HCT116 (cell line): ENCODE measurements at regions not wholly inside any gene's neighbourhood (a gene's known extent, or its start where the extent isn't known, plus 50 kb on each side); places are given as distances from the start of the nearest gene placed in this dataset.

Experiments
- ATAC-seq: fragments of 200-7000 bp; cut with Tn5 transposase; 2 replicates; pipeline ENCODE4 v1.9.1; 2020; ENCODE audit warnings: mild to moderate bottlenecking, moderate library complexity
- BruUV-seq: library from RNA; stranded (reverse); fragments of 400-500 nt; replicated peaks from 2 replicates; lab custom pipeline; 2021; lab: Mats Ljungman, UMichigan
- CTCF ChIA-PET: fragments of 300-600 bp; sonication (Branson Sonifier 250); formaldehyde crosslinking; loops from one replicate; lab custom pipeline; 2021; ENCODE audit warnings: antibody characterized with exemption; lab: Charles Lee
- POLR2A ChIA-PET: fragments of 300-600, 350-600 bp; sonication (Branson Sonifier 250); formaldehyde crosslinking; loops from one replicate; lab custom pipeline; 2021; ENCODE audit warnings: antibody characterized with exemption; lab: Charles Lee
- RAD21 ChIA-PET, 2 experiments: fragments of 300-600 bp; sonication (Branson Sonifier 250); formaldehyde crosslinking; loops; one replicate each; lab custom pipeline; 2023; ENCODE audit warnings: low total read pairs in 2 of 2; ENCODE audit not compliant: uncharacterized antibody in 2 of 2, unreplicated experiment in 2 of 2, low non-redundant PET in 1 of 2; lab: Charles Lee
- DNase-seq: peaks from one replicate; pipeline ENCODE4 v3.0.0-alpha.2; 2010; ENCODE audit warnings: low read depth, low spot score
- H2AFZ ChIP-seq: fragments of 200-600 bp; shearing (Covaris generic), sonication (generic); 2 replicates; pipeline ENCODE4 v1.6.1; 2017; ENCODE audit warnings: low read depth, mixed run types, mixed read lengths, antibody characterized with exemption, low read length; ENCODE audit not compliant: poor library complexity, severe bottlenecking
- H3K27ac ChIP-seq: 2 replicates; pipeline ENCODE4 v1.5.1; 2012; ENCODE audit warnings: low read depth, low read length
- H3K27me3 ChIP-seq: fragments of 200-600 bp; sonication (generic); 2 replicates; pipeline ENCODE4 v1.6.1; 2016; ENCODE audit warnings: mixed run types, low read length, mixed read lengths; ENCODE audit not compliant: insufficient read depth
- H3K36me3 ChIP-seq, 2 experiments: fragments of 200-500 bp in 1 of 2; fragments of 200-600 bp in 1 of 2; sonication (Bioruptor generic) in 1 of 2; sonication (generic) in 1 of 2; 2 replicates each; pipeline versions ENCODE4 v1.5.1 to v1.6.1; 2014 to 2016; ENCODE audit warnings: low read length in 2 of 2, inconsistent platforms in 1 of 2, mixed read lengths in 1 of 2, mixed run types in 1 of 2; ENCODE audit not compliant: insufficient read depth in 2 of 2, control insufficient read depth in 1 of 2
- H3K4me1 ChIP-seq, 2 experiments: fragments of 200-600 bp in 1 of 2; sonication (generic) in 1 of 2; 2 replicates each; pipeline versions ENCODE4 v1.5.1 to v1.6.1; 2012 to 2017; ENCODE audit warnings: low read length in 2 of 2, inconsistent platforms in 1 of 2, mild to moderate bottlenecking in 1 of 2, mixed read lengths in 1 of 2, mixed run types in 1 of 2, moderate library complexity in 1 of 2; ENCODE audit not compliant: insufficient read depth in 2 of 2, control insufficient read depth in 1 of 2
- H3K4me2 ChIP-seq: fragments of 200-600 bp; sonication (generic); 2 replicates; pipeline ENCODE4 v1.6.1; 2017; ENCODE audit warnings: mixed run types, low read length, mixed read lengths
- H3K4me3 ChIP-seq, 2 experiments: fragments of 200-600 bp in 1 of 2; sonication (generic) in 1 of 2; replicated peaks in 1 of 2; 2 replicates each; pipeline ENCODE4 v1.5.1; 2011 to 2016; ENCODE audit warnings: low read length in 2 of 2, control low read depth in 1 of 2, low read depth in 1 of 2, mild to moderate bottlenecking in 1 of 2, mixed read lengths in 1 of 2, mixed run types in 1 of 2
- H3K79me2 ChIP-seq: fragments of 200-600 bp; sonication (generic); 2 replicates; pipeline ENCODE4 v1.6.1; 2017; ENCODE audit warnings: mild to moderate bottlenecking, mixed run types, low read length, moderate library complexity, mixed read lengths; ENCODE audit not compliant: insufficient read depth
- H3K9ac ChIP-seq: fragments of 200-600 bp; sonication (generic); 2 replicates; pipeline ENCODE4 v1.6.1; 2016; ENCODE audit warnings: low read length, mixed read lengths
- H3K9me2 ChIP-seq: fragments of 200-600 bp; sonication (generic), shearing (Covaris generic); 2 replicates; pipeline ENCODE4 v1.6.1; 2017; ENCODE audit warnings: mixed run types, mild to moderate bottlenecking, moderate library complexity; ENCODE audit not compliant: insufficient read depth
- H3K9me3 ChIP-seq, 2 experiments: fragments of 200-500 bp in 1 of 2; fragments of 200-600 bp in 1 of 2; sonication (Bioruptor generic) in 1 of 2; sonication (generic) in 1 of 2; 2 replicates each; pipeline ENCODE4 v1.6.1; 2014 to 2017; ENCODE audit warnings: low read length in 2 of 2, mixed read lengths in 2 of 2, inconsistent platforms in 1 of 2, low read depth in 1 of 2, mild to moderate bottlenecking in 1 of 2, mixed run types in 1 of 2, moderate library complexity in 1 of 2; ENCODE audit not compliant: control insufficient read depth in 1 of 2, insufficient read depth in 1 of 2
- H4K20me1 ChIP-seq: fragments of 200-600 bp; sonication (generic), shearing (Covaris generic); 2 replicates; pipeline ENCODE4 v1.6.1; 2017; ENCODE audit warnings: mixed run types, mild to moderate bottlenecking, moderate library complexity; ENCODE audit not compliant: insufficient read depth
- CBX3 ChIP-seq: IDR thresholded peaks from 2 replicates; pipeline ENCODE4 v1.6.1; 2012; ENCODE audit warnings: low read depth
- CEBPB ChIP-seq: IDR thresholded peaks from 2 replicates; pipeline ENCODE4 v1.6.1; 2012; ENCODE audit warnings: low read depth
- EGR1 ChIP-seq: IDR thresholded peaks from 2 replicates; pipeline ENCODE4 v1.6.1; 2012; ENCODE audit warnings: low read depth
- ELF1 ChIP-seq: IDR thresholded peaks from 2 replicates; pipeline ENCODE4 v1.6.1; 2012; ENCODE audit warnings: low read depth, borderline replicate concordance
- EZH2 ChIP-seq: fragments of 200-600 bp; sonication (generic); IDR thresholded peaks from 2 replicates; pipeline ENCODE4 v1.6.1; 2017; ENCODE audit warnings: antibody characterized with exemption, mixed run types
- EZH2phosphoT487 ChIP-seq: fragments of 200-600 bp; IDR thresholded peaks from 2 replicates; pipeline ENCODE4 v1.6.1; 2018; ENCODE audit warnings: antibody characterized with exemption, borderline replicate concordance
- FOSL1 ChIP-seq: IDR thresholded peaks from 2 replicates; pipeline ENCODE4 v1.6.1; 2012; ENCODE audit warnings: low read depth
- JUND ChIP-seq: IDR thresholded peaks from 2 replicates; pipeline ENCODE4 v1.6.1; 2012
- POLR2AphosphoS5 ChIP-seq: IDR thresholded peaks from 2 replicates; pipeline ENCODE4 v1.6.1; 2011; ENCODE audit warnings: mild to moderate bottlenecking, low read depth, low read length, moderate library complexity
- RAD21 ChIP-seq: IDR thresholded peaks from 2 replicates; pipeline ENCODE4 v1.6.1; 2012; ENCODE audit warnings: low read depth, mild to moderate bottlenecking
- SIN3A ChIP-seq: IDR thresholded peaks from 2 replicates; pipeline ENCODE4 v1.6.1; 2012; ENCODE audit warnings: low read depth
- SP1 ChIP-seq: IDR thresholded peaks from 2 replicates; pipeline ENCODE4 v1.6.1; 2012; ENCODE audit warnings: low read depth
- YY1 ChIP-seq: IDR thresholded peaks from 2 replicates; pipeline ENCODE4 v1.6.1; 2011; ENCODE audit warnings: low read length, low read depth, moderate library complexity, mild to moderate bottlenecking; ENCODE audit not compliant: insufficient replicate concordance; ENCODE audit errors: extremely low read depth
- ZFX ChIP-seq: fragments of 450-650 bp; IDR thresholded peaks from 2 replicates; pipeline ENCODE4 v1.6.1; 2017
- intact Hi-C: fragments of 100-400 bp; cut with micrococcal nuclease; formaldehyde crosslinking; loops from 2 replicates; pipeline ENCODE4 v1.10.0; 2022
- TF ChIP-seq, protein P1 (sequence below): IDR thresholded peaks from 2 replicates; pipeline ENCODE4 v1.6.1; 2012
- TF ChIP-seq, protein P2 (sequence below): IDR thresholded peaks from 2 replicates; pipeline ENCODE4 v1.6.1; 2012; ENCODE audit warnings: low read depth
- TF ChIP-seq, protein P3 (sequence below): IDR thresholded peaks from 2 replicates; pipeline ENCODE4 v1.6.1; 2011; ENCODE audit warnings: mild to moderate bottlenecking, low read length, moderate library complexity; ENCODE audit not compliant: insufficient replicate concordance; ENCODE audit errors: extremely low read depth
- TF ChIP-seq, protein P4 (sequence below): IDR thresholded peaks from 2 replicates; pipeline ENCODE4 v1.6.1; 2012
- TF ChIP-seq, protein P5 (sequence below), 3 experiments: fragments of 200-600 bp in 1 of 3; sonication (generic) in 1 of 3; IDR thresholded peaks in 2 of 3; conservative IDR thresholded peaks in 1 of 3; 2 replicates each; pipeline ENCODE4 v1.5.1; 2012 to 2017; ENCODE audit warnings: low read depth in 2 of 3, low read length in 2 of 3, antibody characterized with exemption in 1 of 3, borderline replicate concordance in 1 of 3, control low read depth in 1 of 3, mild to moderate bottlenecking in 1 of 3, mixed read lengths in 1 of 3, mixed run types in 1 of 3, moderate library complexity in 1 of 3; ENCODE audit not compliant: insufficient read depth in 1 of 3

DNA sequence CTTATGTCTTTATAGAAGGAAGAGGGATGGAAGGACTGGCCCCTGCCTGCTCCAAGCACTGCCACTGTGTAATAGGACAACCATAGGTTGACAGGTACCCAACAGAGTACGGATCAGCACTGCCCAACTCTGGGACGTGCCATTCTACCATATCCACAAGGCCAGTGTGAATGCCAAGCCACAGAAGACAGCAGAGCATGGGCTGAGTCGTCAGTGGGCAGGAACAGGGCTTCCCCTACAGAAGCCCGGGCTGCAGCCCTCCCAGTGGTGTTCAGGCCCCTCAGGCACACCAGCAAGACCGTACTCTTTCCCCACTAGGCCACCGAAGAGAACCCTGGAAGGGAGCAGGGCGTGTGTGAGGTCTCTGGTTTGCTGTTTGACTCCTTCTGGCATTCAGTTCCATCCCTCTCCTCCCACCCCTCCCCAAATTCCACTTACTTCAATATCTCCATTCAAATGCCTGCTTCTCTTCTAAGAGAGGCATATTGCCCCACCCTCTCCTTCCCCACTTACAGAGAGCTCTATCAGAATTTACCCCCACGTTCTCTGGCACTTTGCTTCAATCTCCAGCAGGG, 209.4 kb downstream of the FOXO1 start:
- Histone ChIP-seq H2AFZ (no peak overlapping the region), H3K4me3 (no peak overlapping the region), H3K9me3 (no peaks in the 10 kb centered on the region), H3K9me2 (no peaks in the 10 kb centered on the region), H3K9ac (no peak overlapping the region), H3K4me1 (peaks cover 4 to 11% of the 10 kb centered on the region in 2 experiments; a peak in 3 of 4 replicates), H3K27ac (no peak overlapping the region), H3K36me3 (no peaks in the 10 kb centered on the region), H3K79me2 (no peaks in the 10 kb centered on the region), H4K20me1 (no peaks in the 10 kb centered on the region), H3K27me3 (no peaks in the 10 kb centered on the region), H3K4me2 (no peak overlapping the region)
- ATAC-seq (no peak), DNase-seq (no peak)
- ChIA-PET POLR2A (no interaction called here), RAD21 (no interaction called here), CTCF (no interaction called here)
- BruUV-seq, result no TSS peak
- intact Hi-C loops, result no loop called here
- TF ChIP-seq, protein P1, sequence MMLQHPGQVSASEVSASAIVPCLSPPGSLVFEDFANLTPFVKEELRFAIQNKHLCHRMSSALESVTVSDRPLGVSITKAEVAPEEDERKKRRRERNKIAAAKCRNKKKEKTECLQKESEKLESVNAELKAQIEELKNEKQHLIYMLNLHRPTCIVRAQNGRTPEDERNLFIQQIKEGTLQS, result no peak
- no peak for TF ChIP-seq JUND
- TF ChIP-seq YY1, result no peak
- TF ChIP-seq ZFX, result no peak
- TF ChIP-seq ELF1, result no peak
- TF ChIP-seq, protein P2, sequence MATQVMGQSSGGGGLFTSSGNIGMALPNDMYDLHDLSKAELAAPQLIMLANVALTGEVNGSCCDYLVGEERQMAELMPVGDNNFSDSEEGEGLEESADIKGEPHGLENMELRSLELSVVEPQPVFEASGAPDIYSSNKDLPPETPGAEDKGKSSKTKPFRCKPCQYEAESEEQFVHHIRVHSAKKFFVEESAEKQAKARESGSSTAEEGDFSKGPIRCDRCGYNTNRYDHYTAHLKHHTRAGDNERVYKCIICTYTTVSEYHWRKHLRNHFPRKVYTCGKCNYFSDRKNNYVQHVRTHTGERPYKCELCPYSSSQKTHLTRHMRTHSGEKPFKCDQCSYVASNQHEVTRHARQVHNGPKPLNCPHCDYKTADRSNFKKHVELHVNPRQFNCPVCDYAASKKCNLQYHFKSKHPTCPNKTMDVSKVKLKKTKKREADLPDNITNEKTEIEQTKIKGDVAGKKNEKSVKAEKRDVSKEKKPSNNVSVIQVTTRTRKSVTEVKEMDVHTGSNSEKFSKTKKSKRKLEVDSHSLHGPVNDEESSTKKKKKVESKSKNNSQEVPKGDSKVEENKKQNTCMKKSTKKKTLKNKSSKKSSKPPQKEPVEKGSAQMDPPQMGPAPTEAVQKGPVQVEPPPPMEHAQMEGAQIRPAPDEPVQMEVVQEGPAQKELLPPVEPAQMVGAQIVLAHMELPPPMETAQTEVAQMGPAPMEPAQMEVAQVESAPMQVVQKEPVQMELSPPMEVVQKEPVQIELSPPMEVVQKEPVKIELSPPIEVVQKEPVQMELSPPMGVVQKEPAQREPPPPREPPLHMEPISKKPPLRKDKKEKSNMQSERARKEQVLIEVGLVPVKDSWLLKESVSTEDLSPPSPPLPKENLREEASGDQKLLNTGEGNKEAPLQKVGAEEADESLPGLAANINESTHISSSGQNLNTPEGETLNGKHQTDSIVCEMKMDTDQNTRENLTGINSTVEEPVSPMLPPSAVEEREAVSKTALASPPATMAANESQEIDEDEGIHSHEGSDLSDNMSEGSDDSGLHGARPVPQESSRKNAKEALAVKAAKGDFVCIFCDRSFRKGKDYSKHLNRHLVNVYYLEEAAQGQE, result no peak
- TF ChIP-seq SP1, result no peak
- no peak for TF ChIP-seq POLR2AphosphoS5
- no peak for TF ChIP-seq EGR1
- TF ChIP-seq, protein P3, sequence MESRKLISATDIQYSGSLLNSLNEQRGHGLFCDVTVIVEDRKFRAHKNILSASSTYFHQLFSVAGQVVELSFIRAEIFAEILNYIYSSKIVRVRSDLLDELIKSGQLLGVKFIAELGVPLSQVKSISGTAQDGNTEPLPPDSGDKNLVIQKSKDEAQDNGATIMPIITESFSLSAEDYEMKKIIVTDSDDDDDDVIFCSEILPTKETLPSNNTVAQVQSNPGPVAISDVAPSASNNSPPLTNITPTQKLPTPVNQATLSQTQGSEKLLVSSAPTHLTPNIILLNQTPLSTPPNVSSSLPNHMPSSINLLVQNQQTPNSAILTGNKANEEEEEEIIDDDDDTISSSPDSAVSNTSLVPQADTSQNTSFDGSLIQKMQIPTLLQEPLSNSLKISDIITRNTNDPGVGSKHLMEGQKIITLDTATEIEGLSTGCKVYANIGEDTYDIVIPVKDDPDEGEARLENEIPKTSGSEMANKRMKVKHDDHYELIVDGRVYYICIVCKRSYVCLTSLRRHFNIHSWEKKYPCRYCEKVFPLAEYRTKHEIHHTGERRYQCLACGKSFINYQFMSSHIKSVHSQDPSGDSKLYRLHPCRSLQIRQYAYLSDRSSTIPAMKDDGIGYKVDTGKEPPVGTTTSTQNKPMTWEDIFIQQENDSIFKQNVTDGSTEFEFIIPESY, result no peak
- no peak for TF ChIP-seq RAD21
- TF ChIP-seq CEBPB, result no peak
- TF ChIP-seq SIN3A, result no peak
- TF ChIP-seq, protein P4, sequence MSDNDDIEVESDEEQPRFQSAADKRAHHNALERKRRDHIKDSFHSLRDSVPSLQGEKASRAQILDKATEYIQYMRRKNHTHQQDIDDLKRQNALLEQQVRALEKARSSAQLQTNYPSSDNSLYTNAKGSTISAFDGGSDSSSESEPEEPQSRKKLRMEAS, result no peak
- no peak for TF ChIP-seq EZH2
- TF ChIP-seq CBX3, result no peak
- TF ChIP-seq FOSL1, result no peak
- TF ChIP-seq EZH2phosphoT487, result no peak
- TF ChIP-seq, protein P5, sequence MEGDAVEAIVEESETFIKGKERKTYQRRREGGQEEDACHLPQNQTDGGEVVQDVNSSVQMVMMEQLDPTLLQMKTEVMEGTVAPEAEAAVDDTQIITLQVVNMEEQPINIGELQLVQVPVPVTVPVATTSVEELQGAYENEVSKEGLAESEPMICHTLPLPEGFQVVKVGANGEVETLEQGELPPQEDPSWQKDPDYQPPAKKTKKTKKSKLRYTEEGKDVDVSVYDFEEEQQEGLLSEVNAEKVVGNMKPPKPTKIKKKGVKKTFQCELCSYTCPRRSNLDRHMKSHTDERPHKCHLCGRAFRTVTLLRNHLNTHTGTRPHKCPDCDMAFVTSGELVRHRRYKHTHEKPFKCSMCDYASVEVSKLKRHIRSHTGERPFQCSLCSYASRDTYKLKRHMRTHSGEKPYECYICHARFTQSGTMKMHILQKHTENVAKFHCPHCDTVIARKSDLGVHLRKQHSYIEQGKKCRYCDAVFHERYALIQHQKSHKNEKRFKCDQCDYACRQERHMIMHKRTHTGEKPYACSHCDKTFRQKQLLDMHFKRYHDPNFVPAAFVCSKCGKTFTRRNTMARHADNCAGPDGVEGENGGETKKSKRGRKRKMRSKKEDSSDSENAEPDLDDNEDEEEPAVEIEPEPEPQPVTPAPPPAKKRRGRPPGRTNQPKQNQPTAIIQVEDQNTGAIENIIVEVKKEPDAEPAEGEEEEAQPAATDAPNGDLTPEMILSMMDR (IDR thresholded peaks at IDR 0.05 in 2 of 3, conservative IDR thresholded peaks at IDR 0.05 in 1 of 3; ENCODE audit: borderline replicate concordance in 1 of 3, insufficient read depth in 1 of 3, low read depth in 2 of 3, low read length in 2 of 3), result no peak
